ENCODE measurements at regions not wholly inside any gene's neighbourhood (a gene's known extent, or its start where the extent isn't known, plus 50 kb on each side); places are given as distances from the start of the nearest gene placed in this dataset.

GRCh38 chr13:40098246-40098645 is 442.8 kb downstream of the COG6 start:
- ChIA-PET POLR2A (no interaction called here), CTCF (ENCODE audit: low intra/inter-chr PET ratio) (no interaction called here)
- no TSS peak for BruUV-seq (replicated peaks)
- Histone ChIP-seq H3K9me1 (ENCODE audit: control insufficient read depth, insufficient read depth, low read length) (no peaks in the 10 kb centered on the region), H3K9ac (ENCODE audit: insufficient read depth in 1 of 2, low read depth in 2 of 2, low read length in 2 of 2) (no peak overlapping the region), H3K9me3 (replicated peaks; ENCODE audit: control insufficient read depth, insufficient read depth, low read depth, low read length) (no peaks in the 10 kb centered on the region), H3K4me2 (ENCODE audit: insufficient read depth, low read length) (no peak overlapping the region), H3K27me3 (ENCODE audit: control insufficient read depth in 2 of 2, insufficient read depth in 2 of 2, low read length in 2 of 2) (peaks cover 0 to 5% of the 10 kb centered on the region in 2 experiments; a peak in 1 of 5 replicates), H3K27ac (ENCODE audit: extremely low read depth, low read depth, low read length) (no peak overlapping the region), H3K79me2 (ENCODE audit: control insufficient read depth, insufficient read depth, low read length) (no peaks in the 10 kb centered on the region), H2AFZ (ENCODE audit: low read depth, low read length) (no peak overlapping the region), H3K36me3 (ENCODE audit: control insufficient read depth, insufficient read depth, low read length) (no peaks in the 10 kb centered on the region), H4K20me1 (replicated peaks; ENCODE audit: control insufficient read depth, insufficient read depth, low read length) (no peaks in the 10 kb centered on the region), H3K4me1 (replicated peaks in 1 of 2; ENCODE audit: control insufficient read depth in 2 of 2, insufficient read depth in 2 of 2, low read length in 2 of 2) (no peaks in the 10 kb centered on the region; a peak in 1 of 5 replicates), H3K4me3 (no peak overlapping the region)
- WGBS (ENCODE audit: insufficient coverage, low coverage, missing lambda C conversion rate), result 0% methylated on average over 3 of the region's 7 CpGs
- in situ Hi-C loops (cut with MboI), result no loop called here
- FAIRE-seq (no peak), DNase-seq (ENCODE audit: extremely low read depth in 1 of 4, low spot score in 3 of 4) (no peak), ATAC-seq (no peak)
- TF ChIP-seq MAFF (IDR thresholded peaks at IDR 0.05; ENCODE audit: low read length) (no peak), PTTG1 (tag; IDR thresholded peaks at IDR 0.05; ENCODE audit: low read depth) (no peak), HOMEZ (CRISPR knock-in tag; IDR thresholded peaks at IDR 0.05) (no peak), CLOCK (CRISPR knock-in tag; IDR thresholded peaks at IDR 0.05; ENCODE audit: borderline replicate concordance) (no peak)
- intact Hi-C loops (cut with micrococcal nuclease), result no loop called here
